ENCODE measurements at regions not wholly inside any gene's neighbourhood (a gene's known extent, or its start where the extent isn't known, plus 50 kb on each side); places are given as distances from the start of the nearest gene placed in this dataset.
"Not testable (repeated sequence)": the region's sequence is repeated elsewhere in the genome, so short reads cannot be mapped to it uniquely, and the experiment has no call there.

DNA sequence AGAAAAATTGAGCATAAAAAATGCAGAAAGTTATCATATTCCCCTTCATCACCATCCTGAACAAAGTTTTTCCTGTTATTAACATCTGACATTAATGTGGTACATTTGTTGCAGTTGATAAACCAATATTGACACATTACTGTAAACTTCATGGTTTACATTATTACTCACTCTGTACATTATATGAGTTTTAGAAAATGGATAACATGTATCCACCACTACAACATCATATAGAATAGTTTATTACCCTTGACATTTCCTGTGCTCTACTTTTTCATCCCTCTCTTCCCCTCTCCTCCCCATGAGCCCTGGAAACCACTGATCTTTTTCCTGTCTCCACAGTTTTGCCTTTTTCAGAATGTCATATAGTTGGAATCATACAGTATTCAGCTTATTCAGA, 618.6 kb upstream of the TMEFF2 start:
- no peak for DNase-seq

DNA sequence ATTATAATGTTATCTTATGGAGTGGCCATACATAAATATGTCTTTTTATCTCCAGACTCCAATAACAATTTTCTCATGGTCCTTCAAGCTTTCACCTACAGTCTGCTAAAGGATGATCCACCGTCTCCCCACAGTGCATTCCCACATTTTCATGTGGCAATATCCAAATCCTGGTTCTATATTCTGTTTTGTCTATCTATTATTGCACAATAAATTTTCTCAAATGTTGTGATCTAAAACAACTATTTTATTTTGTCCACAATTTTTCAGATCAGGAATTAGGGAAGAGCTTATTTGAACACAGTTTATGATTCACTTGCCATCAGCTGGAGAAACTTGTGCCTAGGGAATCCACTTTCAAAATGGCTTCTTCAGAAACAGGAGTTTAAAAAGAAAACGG, 614.4 kb upstream of the TMEFF2 start:
- DNase-seq: no peak

DNA sequence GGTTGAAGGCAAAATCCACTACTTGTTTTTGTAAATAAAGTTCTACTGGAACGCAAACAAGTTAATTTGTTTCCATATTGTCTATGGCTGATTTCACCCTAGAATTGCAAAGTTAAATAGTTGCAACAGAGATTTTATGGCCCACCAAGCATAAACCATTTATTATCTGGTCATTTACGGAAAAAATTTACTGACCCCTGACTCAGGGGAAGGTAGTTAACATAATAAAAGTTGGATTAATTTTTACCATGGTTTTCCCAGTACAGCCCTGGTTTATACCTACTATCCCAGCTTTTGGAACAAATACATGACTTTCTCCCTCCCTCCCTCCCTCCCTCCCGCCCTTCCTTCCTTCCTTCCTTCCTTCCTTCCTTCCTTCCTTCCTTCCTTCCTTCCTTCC, 588.9 kb upstream of the TMEFF2 start:
- DNase-seq: no peak

DNA sequence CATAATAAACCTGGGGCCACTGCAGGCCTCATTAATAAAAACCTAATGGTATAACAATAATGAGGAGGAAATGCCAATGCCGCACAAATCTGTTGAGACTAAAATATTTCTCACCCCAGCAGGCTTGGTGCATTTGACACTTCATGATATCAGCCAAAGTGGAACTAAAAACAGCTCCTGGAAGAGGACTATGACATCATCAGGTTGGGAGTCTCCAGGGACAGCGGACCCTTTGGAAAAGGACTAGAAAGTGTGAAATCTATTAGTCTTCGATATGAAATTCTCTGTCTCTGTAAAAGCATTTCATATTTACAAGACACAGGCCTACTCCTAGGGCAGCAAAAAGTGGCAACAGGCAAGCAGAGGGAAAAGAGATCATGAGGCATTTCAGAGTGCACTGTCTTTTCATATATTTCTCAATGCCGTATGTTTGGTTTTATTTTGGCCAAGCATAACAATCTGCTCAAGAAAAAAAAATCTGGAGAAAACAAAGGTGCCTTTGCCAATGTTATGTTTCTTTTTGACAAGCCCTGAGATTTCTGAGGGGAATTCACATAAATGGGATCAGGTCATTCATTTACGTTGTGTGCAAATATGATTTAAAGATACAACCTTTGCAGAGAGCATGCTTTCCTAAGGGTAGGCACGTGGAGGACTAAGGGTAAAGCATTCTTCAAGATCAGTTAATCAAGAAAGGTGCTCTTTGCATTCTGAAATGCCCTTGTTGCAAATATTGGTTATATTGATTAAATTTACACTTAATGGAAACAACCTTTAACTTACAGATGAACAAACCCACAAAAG, 580.9 kb upstream of the TMEFF2 start:
- DNase-seq: no peak

GRCh38 chr2:192775011-192775410, 580.3 kb upstream of the TMEFF2 start:
- DNase-seq: no peak

- DNase-seq: no peak
Measured at GRCh38 chr2:192773044-192773443, 578.3 kb upstream of the TMEFF2 start.

GRCh38 chr2:192749611-192750200, 555.0 kb upstream of the TMEFF2 start:
- DNase-seq: no peak

GRCh38 chr2:192741889-192742288, 547.2 kb upstream of the TMEFF2 start:
- no peak for DNase-seq

DNA sequence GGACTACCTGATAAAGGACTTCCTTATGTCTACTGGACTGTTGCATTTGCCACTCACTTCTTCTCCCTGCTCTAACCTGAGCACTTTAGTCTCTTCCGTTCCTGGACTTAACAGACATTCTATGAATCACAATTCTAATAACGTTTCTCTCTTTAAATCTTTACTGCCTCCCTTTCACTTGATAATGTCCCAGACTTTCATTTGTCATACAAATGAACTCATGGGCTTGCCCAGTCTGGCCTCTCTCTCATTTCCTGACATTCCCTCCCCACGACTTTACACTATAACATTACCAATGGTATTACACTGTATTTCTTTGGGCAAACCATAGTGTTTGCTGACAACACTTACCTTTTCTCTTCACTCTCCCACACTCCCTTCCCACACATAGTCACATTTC, 540.7 kb upstream of the TMEFF2 start:
- DNase-seq: no peak

- no peak for DNase-seq
Measured at GRCh38 chr2:192729369-192729768, 534.6 kb upstream of the TMEFF2 start.

DNA sequence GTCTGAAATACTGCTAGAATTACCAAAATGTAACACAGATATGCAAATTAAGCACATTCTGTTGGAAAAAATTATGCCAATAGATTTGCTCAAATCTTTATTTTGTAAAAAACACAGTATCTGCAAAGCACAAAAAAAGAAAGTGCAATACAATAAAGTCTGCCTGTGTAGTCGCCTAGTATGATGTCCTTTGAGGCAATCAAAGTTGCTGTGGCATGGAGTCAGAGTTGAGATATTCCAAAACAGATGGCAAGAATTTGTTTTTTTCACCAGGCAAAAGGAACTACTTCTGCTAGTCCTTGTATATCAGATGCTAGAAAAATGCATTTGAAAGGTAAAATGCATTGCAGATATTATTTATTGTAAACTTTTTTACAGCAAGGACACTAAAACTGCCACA, 531.3 kb upstream of the TMEFF2 start:
- no peak for DNase-seq

DNA sequence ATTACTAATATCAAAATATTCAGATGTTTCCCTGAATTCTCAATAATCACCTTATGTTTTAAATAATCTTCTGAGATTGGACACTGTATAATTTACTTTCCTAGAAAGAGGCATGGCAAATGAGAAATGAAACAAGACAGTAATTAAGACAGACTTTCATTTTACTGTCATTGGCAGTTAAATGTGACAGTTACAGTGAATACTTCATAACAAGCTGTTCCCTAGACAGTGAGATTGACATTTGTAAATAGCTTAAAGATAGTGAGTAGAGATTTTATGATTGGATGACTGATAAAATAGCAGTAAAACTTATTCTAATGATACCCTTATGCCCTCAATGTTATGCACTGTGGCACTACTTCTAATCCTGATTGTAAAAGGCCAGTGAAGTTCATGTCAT, 524.9 kb upstream of the TMEFF2 start:
- DNase-seq: no peak

GRCh38 chr2:192718340-192718739, 523.6 kb upstream of the TMEFF2 start:
- DNase-seq: no peak

- DNase-seq: no peak
Measured at GRCh38 chr2:192700934-192701333, 506.2 kb upstream of the TMEFF2 start.

- DNase-seq: no peak
Measured at GRCh38 chr2:192697880-192698279, 503.1 kb upstream of the TMEFF2 start.

DNA sequence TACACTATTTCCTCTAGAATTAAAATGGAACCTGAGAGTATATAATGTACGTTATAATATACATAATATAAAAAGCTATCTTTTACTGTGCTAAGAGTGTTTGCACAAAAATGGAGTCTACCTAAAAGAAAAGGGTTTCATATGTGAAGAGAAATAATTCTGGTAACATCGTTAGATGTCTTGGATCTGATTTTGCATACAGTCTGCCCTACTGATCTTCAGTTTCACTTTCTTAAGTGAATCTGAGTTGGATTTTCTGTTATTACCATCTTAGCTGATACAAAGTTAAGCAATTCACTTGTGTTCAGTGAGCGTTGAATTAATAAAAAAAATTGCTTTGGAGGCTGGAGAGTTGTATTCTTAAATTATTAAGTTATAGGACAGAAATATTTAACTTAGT, 502.1 kb upstream of the TMEFF2 start:
- no peak for DNase-seq

DNA sequence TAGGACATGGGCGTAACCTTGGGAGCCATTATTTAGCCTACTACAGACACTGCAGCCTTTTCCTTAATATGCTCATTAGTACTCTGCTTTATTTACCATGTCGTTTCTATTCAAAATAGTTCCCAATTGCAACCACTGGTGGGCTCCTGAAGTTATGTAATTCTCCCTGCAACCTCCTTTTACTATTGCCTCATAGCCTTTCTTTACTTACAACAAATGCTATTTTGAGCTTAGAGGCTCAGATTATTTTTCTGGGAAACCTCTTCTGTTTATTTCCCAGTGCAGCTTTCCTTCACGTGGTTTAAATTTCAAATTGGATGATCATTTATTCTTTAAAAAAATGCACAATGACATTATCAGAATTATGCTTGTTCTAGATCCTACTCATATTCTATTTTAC, 492.3 kb upstream of the TMEFF2 start:
- no peak for DNase-seq

- DNase-seq: not testable (repeated sequence)
Measured at GRCh38 chr2:192682511-192682910, 487.8 kb upstream of the TMEFF2 start.

DNA sequence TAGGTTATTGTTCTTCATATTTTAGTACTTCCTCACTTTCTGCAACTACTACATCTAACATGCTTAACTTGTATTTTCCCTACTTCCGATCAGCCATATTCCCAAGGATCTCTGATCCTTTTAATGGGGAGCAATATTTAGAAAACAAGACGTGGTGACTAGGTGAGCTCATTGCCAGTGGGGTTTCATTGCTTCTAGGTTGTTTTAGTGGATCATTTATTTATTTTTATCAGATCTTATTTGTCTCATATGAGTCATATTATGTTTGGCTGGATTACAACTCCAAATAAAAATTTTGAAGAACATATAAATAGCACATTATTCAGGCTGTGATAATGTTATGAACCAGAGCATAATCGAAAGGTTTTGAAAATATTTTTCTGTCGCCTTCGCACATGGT, 480.9 kb upstream of the TMEFF2 start:
- no peak for DNase-seq

- DNase-seq: no peak
Measured at GRCh38 chr2:192669505-192670091, 474.9 kb upstream of the TMEFF2 start.

- not testable (repeated sequence) for DNase-seq
Measured at GRCh38 chr2:192660555-192660954, 465.8 kb upstream of the TMEFF2 start.

GRCh38 chr2:192657362-192657761, 462.6 kb upstream of the TMEFF2 start:
- DNase-seq: no peak

- DNase-seq: no peak
Measured at GRCh38 chr2:192655916-192656315, 461.2 kb upstream of the TMEFF2 start.

DNA sequence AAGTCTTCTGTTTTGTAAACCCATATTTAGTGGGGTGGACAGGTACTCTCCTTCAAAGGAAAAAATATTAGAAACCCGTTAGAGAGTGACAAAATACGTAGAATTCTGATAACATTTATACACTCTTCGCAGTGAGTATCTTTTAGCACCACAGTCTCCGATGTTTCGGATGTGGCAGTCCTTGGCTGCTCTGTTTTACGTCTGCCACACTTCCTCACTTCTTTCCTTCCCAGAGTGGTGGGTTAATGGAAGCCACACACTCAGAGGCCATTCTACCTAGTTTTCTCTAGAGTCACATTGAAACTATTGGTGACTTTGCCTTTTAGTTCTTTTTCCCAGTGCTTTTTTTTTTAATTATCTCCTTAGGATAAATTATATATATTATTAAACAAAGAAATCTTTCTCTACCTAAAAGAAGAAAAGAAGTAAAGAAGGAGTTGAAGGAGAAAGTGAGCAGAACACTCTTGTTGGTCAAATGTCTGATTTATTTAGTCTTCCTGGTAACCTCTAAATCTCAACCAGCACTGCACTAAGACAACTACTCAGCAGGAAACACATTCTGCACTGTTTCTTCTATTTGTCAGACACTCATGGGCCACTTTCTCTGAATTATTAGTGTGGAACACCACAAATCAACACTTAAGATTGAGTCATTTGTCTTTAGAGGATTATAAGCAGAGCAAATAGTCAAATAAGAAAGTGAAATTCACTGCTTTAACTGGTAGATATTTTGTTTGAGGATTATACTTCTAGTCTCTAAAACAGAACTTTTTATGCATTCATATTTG, 451.3 kb upstream of the TMEFF2 start:
- no peak for DNase-seq
